GM06990 (cell line): ENCODE measurements at regions not wholly inside any gene's neighbourhood (a gene's known extent, or its start where the extent isn't known, plus 50 kb on each side); places are given as distances from the start of the nearest gene placed in this dataset.

Source experiments
- DNase-seq: peaks from one replicate; pipeline ENCODE4 v3.0.0-alpha.2; 2011; ENCODE audit not compliant: insufficient read length; ENCODE audit errors: extremely low read depth
- H3K27me3 ChIP-seq: replicated peaks from 2 replicates; pipeline ENCODE4 v1.6.0; 2011; ENCODE audit warnings: low read length; ENCODE audit not compliant: control insufficient read depth, insufficient read depth
- H3K36me3 ChIP-seq: 2 replicates; pipeline ENCODE4 v1.5.1; 2011; ENCODE audit warnings: low read length; ENCODE audit not compliant: control insufficient read depth, insufficient read depth
- H3K4me3 ChIP-seq: replicated peaks from 2 replicates; pipeline ENCODE4 v1.5.1; 2011; ENCODE audit warnings: low read depth, mild to moderate bottlenecking, control low read depth, low read length
- TF ChIP-seq, protein P1 (sequence below): IDR thresholded peaks from 2 replicates; pipeline ENCODE4 v1.5.1; 2011; ENCODE audit warnings: low read length, control low read depth, mild to moderate bottlenecking, inconsistent platforms; ENCODE audit not compliant: insufficient read depth, poor library complexity, severe bottlenecking

DNA sequence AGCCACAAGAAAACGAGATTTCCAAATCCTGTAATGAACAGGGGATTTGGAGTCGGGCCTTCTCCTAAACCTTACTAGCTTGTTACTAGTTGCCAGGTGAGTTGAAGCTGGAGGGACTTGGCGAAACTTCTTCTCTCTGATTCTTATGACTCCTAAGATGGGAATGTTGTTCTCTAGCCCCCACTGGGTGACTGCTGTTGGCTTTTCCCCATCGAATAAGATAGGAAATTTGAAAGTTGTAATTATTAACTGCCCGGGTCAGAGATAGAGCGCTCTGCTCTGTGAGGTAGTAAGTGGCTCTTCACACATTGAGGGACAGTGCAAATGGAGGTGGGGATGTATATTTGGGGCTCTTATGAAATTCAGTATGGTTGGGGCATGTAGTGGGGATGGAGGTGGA, 111.2 kb upstream of the MBNL2 start:
- TF ChIP-seq, protein P1, sequence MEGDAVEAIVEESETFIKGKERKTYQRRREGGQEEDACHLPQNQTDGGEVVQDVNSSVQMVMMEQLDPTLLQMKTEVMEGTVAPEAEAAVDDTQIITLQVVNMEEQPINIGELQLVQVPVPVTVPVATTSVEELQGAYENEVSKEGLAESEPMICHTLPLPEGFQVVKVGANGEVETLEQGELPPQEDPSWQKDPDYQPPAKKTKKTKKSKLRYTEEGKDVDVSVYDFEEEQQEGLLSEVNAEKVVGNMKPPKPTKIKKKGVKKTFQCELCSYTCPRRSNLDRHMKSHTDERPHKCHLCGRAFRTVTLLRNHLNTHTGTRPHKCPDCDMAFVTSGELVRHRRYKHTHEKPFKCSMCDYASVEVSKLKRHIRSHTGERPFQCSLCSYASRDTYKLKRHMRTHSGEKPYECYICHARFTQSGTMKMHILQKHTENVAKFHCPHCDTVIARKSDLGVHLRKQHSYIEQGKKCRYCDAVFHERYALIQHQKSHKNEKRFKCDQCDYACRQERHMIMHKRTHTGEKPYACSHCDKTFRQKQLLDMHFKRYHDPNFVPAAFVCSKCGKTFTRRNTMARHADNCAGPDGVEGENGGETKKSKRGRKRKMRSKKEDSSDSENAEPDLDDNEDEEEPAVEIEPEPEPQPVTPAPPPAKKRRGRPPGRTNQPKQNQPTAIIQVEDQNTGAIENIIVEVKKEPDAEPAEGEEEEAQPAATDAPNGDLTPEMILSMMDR: no peak
- H3K36me3 ChIP-seq: no peaks in the 10 kb centered on the region
- no peak overlapping the region for H3K4me3 ChIP-seq
- DNase-seq: no peak
- H3K27me3 ChIP-seq: no peaks in the 10 kb centered on the region; the same call in 1 of the 2 replicates

DNA sequence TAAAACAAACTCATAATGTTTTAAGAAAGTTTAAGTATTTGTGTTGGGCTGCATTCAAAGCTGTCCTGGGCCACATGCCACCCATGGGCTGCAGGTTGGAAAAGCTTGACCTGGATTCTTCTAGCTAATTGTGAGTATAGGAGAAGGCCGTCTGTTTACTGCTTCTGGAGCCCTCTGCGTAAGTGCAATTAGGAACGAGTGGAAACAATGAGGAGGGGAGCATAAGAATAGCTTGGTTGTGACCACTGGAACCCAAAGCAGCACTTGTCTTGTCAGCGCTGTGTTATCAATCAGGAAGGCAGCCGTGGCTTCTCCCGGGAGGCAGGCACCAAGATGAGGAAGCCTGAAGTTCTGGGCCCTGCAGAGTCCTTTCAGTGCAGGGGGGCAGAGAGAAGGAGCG, 110.4 kb upstream of the MBNL2 start:
- DNase-seq: no peak
- no peaks in the 10 kb centered on the region for H3K36me3 ChIP-seq
- TF ChIP-seq, protein P1: no peak
- H3K4me3 ChIP-seq: no peak overlapping the region
- no peaks in the 10 kb centered on the region; the same call in 1 of the 2 replicates for H3K27me3 ChIP-seq

DNA sequence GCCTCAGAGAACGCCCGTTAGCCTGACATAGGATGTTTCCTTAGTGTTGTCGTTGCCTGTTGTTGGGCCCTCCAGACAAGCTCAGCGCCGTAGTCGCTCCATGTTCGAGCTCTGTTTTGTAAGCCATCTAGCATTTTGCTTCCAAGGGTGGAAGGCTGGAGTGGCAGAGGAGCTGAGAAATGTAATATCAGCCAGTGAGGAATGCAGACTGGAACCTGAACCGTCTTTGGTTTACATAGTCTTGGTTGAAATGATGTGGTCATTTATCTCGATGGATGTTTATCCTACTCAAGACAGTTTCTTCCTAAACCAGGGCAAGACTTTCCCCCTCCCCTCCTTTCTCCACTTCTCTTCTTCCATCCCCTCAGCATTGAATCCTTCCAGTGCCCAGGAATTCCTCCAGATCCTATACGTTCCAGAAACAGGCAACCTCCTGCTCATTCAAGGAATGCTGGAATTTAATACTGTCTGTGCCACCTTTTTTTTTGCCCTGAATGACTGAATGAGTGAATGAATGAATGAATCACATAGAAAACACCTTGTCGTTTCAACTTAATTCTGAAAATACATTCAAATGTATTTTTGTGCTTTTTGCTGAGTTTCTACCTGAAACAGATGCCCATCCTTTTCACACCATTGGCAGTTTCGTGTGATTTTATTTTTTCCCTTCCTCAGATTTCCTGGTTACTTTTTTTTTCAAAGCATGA, 109.5 kb upstream of the MBNL2 start:
- H3K27me3 ChIP-seq: no peaks in the 10 kb centered on the region; the same call in 1 of the 2 replicates
- no peaks in the 10 kb centered on the region for H3K36me3 ChIP-seq
- no peak for DNase-seq
- H3K4me3 ChIP-seq: no peak overlapping the region
- TF ChIP-seq, protein P1: no peak

DNA sequence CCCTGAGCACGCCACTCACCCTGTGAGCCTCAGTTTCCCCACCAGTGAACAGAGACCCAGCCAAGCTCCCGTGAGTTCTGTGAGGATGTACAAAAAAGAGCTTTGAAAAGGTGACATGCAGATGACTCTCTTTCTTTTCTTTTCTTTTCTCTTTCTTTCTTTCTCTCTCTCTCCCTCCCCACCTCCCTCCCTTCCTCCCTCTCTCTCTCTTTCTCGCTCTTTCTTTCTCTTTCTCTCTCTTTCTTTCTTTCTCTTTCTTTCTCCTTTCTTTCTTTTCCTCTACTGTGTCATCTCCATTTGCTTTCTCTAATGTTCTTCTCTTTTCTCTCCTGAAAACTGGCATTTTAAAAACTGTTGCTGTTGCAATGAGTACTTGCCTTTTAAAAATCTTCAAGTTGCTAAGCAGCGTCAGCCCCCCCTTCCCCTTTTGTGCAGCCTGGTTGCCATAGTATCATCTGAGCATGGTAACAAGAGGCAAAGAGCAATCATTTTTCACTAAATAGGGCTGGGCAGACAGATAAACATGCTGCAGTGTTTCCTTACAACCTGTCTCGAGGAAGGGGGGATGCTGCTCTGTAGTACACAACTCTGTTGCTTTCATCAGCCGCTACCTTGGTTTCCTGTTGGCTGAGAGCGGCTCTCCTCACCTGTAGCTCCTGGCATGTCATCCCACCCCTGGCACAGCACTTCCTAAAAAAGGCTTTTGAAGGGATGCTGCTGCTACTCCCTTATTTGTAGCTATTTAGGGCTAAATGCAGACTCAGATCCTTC, 108.7 kb upstream of the MBNL2 start:
- TF ChIP-seq, protein P1: no peak
- H3K4me3 ChIP-seq: no peak overlapping the region
- no peaks in the 10 kb centered on the region; the same call in 1 of the 2 replicates for H3K27me3 ChIP-seq
- no peak for DNase-seq
- H3K36me3 ChIP-seq: no peaks in the 10 kb centered on the region

DNA sequence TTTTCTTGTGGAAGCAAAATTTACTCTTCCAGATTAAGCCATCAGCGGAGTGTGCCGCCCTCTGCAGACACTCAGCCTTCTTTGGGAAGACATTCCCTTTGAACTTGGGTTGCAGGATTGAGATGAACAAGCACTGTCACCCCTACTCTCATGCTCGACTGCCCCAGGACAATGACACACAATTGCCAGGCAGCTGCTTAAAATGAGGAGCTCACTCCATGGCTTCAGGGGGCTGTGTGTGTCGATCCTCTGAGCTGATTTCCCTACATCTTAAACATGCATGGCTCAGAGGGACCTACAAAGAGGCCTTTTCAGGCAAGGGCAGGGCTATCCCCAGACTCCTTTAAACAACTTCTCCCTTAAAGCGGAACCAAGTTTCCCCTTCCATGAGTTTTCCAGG, 107.5 kb upstream of the MBNL2 start:
- DNase-seq: no peak
- Histone ChIP-seq H3K36me3 (no peaks in the 10 kb centered on the region), H3K27me3 (no peaks in the 10 kb centered on the region), H3K4me3 (no peak overlapping the region)
- TF ChIP-seq, protein P1: no peak
